Stimulated activated CD4-positive, alpha-beta T cell treated with anti-CD3 and anti-CD28 coated beads, Interleukin-12 subunit alpha, Interleukin-12 subunit beta, amount 100 ng/mL, for 48 hours (primary cell): ENCODE measurements at regions not wholly inside any gene's neighbourhood (a gene's known extent, or its start where the extent isn't known, plus 50 kb on each side); places are given as distances from the start of the nearest gene placed in this dataset.

ENCODE experiments used
- DNase-seq, 3 donors: peaks; one replicate each; pipeline ENCODE4 v3.0.0-alpha.2; 2020; ENCODE audit warnings: low read depth in 2 of 3, low spot score in 1 of 3

DNA sequence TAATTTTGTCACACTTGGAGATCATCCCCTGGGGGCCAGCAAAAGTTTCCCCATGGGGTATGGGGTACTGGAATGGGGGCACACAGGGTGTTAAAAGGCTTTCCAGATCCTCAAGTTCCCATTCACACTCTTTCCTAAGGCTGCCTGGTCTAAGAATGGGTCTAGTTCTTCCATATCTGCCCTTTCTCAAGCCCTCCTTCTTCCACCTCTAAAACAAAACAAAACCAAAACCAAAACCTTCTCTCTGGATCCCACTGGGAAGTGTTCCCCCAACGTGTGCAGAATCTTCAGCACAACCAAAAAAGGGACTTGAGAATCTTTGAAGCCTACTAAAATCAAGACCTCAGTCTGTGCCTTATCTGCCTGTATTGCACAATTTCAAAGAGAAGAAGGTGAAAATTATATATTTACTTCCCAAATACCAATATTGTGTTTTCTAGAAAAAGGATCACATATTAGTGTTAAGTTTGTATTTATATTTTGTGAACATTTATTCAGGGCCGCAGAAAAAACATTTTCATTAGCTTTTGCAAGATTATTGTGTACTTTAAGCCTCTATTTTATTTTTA lies 207.2 kb upstream of the TCF4 start:
- no peak for DNase-seq

DNA sequence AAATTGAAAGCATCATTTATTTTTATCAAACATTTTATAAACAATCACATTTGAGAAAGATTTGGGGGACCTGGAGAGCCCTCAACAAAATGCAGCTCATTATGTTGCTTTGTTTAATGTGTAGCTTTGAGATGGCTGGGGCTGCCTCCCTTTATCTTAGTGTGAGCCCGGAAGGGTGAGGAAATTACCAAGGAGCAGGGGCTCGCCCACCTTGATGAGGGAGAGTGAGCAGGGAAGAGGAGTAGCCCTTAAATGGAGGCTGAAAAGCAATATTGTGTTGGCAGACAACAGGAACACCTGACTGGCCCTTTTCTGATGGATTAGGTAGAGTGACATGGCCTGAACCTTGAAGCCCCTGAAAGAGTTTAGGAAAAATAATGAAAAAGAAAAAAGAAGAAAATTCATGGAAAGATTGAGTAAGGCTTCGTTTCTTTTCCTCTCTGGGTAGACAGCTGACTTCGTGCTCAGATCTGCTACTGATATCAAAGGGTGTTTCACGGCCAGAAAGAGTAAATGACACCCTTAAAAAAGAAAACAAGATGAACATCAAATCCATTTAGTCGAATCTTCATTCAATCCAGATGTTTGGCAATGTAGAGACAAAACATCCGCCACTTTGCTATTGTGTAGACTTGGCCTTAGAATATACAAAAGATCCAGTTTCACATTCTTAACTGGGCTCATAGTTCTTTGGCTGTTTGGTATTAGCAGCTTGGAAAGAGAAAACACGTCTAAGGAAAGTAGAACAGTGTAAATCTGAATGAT lies 206.5 kb upstream of the TCF4 start:
- no peak for DNase-seq

DNA sequence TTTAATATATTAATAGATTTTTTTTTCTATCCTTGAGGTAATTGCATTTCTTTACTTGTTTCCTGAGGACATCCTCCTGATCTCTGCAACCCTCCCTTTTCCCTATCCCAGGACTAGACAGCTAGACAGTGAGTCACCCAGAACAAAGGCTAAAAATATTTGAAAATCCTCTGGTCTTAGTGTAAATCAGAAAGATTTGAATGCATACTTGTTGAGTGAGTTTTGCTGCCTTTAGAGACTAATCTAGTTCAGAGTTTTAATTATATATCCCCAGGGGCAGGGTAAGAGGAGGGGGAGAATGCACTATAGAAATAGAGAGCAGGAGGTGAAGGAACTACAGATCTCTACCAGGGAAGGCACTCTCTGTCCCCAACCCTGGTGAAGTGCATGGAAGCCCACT lies 202.3 kb upstream of the TCF4 start:
- no peak for DNase-seq

DNA sequence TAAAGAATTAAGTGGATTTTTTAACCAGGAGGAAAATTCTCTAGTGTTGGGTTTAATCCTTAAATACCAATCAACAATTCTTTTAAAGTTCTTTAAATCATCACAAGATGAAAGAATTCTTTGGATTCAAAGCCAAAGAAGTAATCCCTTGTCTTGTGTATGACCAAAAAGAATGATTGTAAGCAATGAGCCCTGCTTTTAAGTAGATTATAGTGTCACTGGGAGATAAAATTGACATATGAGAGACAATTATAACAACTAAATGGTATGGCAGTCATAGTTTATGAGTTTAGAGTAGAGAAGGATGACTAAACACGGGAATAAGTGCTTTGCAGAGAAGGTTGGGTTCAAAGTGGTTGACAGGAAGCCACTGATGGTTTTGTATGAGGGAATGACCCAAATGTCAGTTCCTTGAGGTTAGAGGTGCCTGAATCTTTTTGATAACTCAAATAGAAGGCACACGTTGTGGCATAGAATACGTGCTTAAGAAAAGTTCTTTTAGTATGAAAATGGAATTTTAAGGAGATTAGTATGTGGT lies 199.6 kb upstream of the TCF4 start:
- no peak for DNase-seq

DNA sequence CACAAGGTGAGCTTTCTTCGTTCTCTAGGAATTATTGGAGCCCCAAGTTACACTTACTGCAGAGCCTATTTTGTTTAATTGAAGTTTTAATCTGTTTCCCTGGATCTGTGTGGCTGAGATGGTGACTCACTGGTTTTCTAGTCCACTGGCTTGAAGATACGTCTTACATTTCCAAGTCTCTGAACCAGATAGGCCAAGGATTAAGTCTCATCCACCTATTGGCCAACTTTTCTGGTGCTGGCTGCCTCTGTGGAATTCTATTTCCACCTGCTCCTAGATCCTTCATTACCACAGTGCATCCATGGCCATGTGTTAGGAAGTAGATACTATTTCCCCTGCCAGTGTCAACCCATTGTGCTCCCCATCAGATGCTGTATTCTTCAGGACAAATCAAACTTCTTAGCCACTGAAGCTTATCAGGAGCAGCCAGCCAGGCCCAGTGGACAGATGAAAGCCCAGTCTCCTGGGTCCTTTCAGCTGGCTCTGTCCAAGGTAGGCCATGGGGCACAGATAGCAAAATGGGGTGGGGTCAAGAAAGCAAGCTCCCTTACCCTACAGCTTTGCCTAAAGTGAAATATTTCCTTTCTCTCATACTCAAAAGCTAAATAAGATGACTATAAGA lies 198.8 kb upstream of the TCF4 start:
- no peak for DNase-seq

DNA sequence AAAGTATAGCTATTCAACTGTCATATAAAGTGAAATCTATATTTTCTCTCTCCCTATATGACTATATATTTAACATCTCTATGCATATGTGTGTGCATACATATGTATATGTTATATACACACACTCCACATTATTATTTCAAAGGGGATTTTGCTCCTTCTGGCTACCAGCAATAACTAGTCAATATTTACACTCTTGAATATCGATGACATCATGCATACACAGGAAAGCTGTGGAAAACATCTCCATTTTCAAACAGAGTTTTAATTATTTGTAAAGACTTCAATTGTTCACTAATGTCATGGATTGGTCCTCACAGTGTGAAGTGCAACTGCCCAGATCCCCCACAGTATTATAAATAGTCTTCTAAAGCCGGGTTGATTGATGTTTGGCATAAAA lies 195.9 kb upstream of the TCF4 start:
- DNase-seq: no peak

DNA sequence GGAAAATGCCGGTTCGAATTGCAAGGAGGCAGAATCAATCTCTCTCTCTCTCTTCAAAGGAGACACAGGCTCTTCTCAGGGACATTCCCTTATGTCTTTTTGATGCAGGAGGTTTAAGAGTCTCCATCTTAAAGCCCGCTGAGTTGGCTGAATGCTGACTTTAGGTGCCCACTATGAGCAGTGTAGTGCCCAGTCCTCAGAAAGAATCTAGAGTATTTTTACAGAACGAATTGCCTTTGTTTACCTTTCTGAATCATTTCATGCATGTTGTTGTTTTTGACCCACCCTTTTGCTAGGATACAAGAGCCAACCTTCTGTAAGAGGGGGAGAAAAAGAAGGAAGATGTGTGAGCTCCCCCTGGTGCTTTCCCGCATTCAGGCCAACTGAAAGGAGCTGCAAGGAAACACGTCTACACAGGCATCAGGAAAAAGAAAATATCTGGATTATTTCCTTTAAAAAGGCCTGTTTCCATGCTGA lies 193.5 kb upstream of the TCF4 start:
- no peak for DNase-seq

DNA sequence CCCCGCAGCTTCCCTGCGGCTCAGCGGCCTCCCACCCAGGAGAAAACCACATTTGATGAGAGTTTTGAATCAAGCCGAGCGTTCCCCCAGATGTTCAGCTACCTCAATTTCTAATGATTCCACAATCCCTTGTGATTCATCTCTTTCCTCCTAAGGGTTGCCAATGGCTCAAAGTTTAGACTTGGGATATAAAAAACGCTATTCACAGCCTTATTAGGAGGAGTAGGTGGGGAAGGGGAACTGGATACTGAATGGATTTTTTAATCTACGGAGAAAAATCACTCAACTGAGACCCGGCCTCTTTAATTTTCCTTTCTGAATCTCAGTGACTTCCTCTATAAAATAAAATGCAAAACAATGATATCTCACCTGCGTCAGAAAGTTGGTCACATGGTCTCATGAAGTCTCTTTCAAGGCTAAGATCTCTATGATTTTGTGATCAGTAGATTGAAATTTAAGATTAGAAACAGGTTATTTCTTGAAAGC lies 192.6 kb upstream of the TCF4 start:
- DNase-seq: no peak

DNA sequence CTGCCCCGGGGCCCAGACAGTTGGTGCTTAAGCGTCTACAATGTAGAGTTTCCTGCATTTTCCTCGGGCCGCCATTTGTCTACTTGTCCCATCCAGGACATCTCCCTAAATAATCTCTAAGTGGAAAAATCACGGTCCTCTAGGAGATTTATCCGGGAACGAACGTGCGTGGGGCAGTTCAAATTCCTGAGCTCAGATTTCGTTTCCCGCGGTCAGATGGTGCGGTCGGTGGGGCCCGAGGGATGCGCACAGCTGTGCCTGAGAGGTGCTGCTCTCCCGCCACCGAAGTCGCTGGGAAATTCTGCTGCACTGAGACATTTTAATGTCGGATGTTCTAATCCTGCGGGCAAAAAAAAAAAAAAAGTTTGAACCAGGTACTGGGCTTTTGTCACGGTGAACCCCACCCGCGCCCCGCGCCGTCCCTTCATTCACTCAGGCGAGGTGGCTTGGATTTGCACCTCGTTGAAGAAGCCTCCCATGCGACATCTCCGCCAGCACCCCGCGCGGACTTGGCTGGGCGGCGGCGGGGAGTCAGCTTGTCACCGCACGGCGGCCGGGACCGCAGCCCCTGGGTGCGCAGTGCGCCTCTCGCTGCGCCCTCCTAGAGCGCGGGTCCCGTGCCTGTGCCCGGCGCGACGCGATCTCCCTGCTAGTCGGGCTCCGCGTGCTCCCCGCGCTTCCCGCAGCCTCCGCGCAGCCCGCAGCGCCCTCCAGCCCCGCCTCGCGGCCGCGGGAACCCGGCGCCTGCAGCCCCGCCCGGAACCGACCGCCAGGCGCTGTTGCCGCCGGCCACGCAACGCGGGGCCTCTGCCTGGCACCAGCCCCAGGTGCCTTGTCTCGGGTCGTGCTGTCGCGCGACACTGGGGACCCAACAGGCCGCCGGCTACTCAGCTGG lies 191.9 kb upstream of the TCF4 start:
- no peak for DNase-seq

DNA sequence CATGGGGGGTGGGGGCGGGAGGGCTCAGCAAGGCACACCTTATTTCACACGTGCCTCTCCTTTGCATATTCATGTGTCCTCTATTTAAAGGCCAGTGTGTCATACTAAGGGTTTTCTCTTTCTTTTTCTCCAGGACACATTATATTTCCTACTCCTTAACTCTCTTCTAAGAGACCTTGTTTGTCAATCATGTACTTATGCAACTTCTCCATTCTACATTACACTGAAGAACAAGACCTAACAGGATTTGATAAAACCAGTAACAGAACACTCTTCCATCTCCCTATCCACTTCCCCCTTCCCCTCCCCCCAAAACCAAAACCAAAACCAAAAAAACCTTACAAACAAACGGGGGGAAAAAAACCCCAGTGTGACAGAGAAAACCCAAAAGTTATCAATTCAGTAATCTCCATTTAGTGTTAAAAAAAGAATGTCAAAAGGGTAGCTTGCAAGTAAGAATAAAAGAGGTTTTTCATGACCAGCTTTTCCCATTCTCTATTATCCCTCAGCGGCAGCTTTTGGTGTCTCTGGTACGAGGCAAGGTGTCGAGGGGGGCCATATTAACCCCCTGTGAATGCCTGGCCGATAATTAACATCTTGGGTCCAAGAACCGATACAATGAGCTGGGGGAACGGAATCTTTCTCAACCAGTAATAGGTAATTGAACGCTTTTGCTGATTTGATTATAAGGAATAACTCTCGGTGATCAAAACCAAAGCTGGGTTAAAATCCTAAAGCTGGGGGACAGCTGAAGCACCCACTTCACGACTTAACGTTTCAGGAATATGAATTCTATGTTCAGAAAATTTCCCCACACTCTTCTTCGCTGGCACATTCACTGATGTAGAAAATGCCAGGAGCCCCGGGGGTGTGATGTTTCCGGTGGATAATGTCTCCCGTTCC lies 191.0 kb upstream of the TCF4 start:
- no peak for DNase-seq

DNA sequence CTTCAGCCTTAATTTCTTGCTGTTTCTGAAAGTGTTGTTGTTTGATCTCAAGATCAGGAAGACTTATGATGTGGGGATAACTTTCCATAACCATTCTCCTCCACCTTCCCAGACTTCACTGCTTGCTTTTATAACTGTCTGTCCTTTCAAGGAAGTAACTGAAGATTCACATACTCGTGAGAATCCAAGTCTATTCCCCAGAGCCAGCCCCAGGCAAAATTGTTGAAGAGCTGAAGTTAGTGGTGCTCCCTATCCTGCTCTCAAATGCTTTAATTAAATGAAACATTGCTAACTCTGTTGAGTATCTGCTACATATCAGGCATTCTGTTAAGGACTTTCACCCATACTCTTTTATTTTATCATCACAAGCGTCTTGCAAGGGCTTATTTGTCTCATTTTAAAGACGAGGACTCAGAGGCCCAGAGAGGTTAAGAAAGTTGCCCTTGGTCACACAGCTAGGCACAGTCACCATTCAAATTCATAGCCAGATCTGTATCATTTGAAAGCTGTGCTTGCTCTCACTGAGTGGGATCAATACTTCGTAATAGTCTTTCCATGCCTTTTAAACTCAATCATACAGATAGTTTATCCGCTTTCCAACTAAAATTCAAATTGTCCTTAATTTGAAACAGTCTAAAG lies 189.8 kb upstream of the TCF4 start:
- no peak for DNase-seq

DNA sequence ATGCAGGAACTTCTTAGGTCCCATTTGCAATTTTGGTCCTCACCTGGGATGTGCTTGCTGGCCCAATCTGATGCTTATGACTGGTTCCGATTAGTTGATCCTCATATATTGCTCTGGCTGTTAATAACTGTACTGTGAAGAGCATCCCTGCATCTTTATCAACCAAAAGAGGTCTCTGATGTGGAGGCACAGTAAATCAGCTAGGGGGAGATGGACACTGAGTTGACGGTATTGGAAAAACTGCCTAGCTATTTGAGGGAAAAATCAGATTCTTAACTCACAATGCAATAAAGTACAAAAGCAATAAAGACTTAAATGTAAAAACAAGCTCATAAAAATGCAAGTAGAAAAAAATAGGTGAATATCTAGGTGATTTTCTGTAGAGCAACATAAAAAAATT lies 188.0 kb upstream of the TCF4 start:
- no peak for DNase-seq

DNA sequence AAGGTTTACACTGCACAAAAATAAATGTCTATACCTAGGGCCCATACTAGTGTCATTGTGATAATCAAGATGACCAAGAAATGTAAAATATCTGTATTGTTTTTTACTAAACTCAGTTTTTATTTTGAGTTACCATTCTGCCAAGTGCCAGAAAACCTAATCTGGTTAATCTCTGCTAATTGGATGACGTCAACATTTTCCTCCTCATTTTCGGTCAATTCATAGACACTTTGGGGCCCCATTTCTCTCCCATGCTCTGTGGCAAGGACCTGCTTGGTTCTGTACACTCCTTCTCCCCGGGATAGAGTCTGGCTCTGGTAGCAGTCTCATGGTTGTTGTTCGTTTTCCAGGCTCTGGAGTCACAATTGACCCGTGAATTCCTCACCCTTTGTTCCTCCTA lies 186.5 kb upstream of the TCF4 start:
- DNase-seq: no peak

DNA sequence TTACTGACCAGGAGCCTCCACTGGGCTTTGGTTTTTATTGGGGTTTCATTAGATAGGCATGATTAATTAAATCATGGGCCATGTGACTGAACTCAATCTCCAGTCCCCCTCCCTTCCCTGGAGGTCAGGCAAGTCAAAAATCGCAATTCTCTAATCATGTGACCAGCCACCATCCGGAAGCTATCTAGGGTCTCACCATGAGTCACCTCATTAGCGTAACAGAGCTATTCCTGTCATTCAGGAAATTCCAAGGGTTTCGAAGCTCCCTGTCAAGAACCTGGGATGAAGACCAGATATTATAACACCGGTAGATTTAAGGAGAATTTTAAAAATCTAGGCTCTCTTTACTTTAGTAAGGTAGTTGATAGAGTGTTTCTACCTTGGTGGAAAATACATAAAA lies 180.3 kb upstream of the TCF4 start:
- DNase-seq: no peak

DNA sequence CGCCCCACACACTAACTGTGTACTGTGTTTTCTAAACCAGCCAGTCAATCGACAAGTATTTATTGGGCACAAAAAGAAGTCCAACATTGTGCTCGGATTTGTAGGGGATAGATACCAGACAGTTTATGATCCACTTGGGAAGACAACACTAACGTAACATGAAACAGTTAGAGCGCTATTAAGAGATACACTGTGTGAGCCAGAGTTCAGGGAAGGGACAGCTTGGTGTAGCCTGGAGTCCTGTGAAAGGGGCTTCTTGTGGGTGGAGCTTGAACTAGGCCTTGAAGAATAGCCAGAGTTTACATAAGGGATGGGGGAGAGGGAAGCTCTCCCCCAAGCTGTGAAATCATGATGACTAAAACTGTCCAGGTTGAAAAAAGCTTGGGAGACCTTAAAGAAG lies 176.4 kb upstream of the TCF4 start:
- DNase-seq: no peak

DNA sequence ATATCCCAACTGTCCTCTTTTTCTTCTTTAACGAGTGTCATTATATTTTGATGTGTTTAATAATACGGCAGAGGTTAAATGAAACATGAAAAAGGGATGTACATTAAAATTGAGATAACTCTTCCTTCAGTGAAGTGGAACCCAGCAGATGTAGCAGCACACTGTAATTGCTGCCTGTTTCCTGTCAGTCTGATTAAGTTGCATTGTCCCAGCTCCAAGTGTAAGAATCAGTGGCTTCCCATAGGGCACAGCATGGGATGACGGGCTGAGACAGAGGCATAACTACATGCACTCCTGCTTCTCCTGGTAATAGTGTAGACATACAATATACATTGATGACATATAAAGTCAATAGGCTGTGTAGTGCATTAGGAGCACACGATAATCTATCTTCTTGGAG lies 175.8 kb upstream of the TCF4 start:
- DNase-seq: no peak

DNA sequence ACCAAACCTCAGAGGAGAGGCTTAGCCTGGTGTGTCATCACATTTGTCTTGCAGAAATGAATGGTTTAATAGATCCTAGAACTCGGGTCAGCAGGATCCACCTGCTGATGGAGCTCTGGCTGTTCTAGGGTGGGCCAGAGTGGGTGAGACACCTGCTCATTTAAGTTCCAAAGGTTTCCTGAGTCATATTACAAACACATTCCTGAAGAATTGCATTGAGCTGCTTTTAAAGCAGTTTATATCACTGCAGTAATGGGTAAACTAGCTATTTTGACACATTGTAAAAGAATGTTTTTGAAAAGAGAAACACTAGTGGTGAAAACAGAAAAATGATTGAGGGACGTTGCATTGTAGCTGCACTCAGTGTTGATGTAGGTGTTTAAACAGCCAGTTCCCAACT lies 175.3 kb upstream of the TCF4 start:
- DNase-seq: no peak

DNA sequence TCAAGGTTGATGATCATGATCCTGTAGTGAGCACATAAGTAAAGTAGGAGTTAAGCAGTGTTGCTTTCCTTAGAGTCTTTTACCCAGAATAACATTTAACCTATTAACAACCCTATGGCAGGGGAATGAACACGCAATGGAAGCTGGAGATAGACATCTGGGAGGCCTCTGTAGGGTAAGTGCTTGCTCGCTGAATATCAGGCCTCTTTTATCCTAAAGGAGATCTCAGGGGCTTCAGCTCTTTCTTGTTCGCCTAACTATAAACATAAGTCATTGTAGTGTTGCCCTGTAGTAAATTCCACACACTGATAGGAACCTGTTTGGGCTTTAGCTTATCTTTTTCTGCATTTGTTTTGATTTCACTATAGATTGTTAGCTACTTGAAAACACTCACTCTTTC lies 174.4 kb upstream of the TCF4 start:
- DNase-seq: no peak

DNA sequence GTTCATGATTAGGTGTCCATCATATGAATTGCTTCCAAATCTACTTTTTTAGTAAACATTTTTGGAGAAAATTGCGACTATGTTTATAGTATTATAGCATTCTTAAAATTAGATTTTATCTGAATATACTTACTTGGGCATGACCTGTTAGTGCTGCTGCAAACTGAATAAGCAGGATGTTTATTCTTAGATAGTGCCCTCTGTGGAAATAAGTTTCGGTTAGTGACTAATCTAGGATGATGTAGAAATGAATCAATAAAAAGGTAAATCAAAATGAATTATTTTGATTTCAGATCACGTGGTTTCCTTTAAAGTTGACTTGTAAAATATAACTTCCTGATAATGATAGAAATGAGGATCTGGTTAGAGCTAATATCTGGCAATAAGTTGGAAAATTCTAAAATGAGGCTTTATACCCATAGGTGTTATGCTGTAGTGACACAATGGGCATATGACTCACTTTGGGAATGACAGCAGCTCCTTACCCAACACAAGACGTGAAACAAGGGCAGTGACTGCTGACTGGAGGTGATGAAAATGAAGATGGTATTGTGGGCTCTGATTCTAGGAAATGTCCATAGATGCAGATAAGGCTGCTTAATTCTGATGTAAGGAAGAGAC lies 165.8 kb upstream of the TCF4 start:
- no peak for DNase-seq
